MM.1S (cell line): ENCODE measurements at regions not wholly inside any gene's neighbourhood (a gene's known extent, or its start where the extent isn't known, plus 50 kb on each side); places are given as distances from the start of the nearest gene placed in this dataset.

ENCODE experiments used
- DNase-seq: peaks from one replicate; pipeline ENCODE4 v3.0.0-alpha.2; 2015
- H2AFZ ChIP-seq: fragments of 300-600 bp; sonication (generic); 2 replicates; pipeline ENCODE4 v1.6.0; 2016; ENCODE audit warnings: antibody characterized with exemption, low read length
- H3F3A ChIP-seq: fragments of 300-600 bp; sonication (generic); 2 replicates; pipeline ENCODE4 v1.6.1; 2016; ENCODE audit warnings: mild to moderate bottlenecking, antibody characterized with exemption, low read length, moderate library complexity, mixed read lengths; ENCODE audit not compliant: insufficient read depth
- H3K27ac ChIP-seq: fragments of 300-600 bp; sonication (generic); 2 replicates; pipeline ENCODE4 v1.5.1; 2016; ENCODE audit warnings: mild to moderate bottlenecking, low read length
- H3K27me3 ChIP-seq: fragments of 300-600 bp; sonication (generic); replicated peaks from 2 replicates; pipeline ENCODE4 v1.6.0; 2016; ENCODE audit warnings: low read length; ENCODE audit not compliant: insufficient read depth
- H3K36me3 ChIP-seq: fragments of 300-600 bp; sonication (generic); replicated peaks from 2 replicates; pipeline ENCODE4 v1.6.1; 2016; ENCODE audit warnings: mild to moderate bottlenecking, low read length, mixed read lengths; ENCODE audit not compliant: insufficient read depth
- H3K4me1 ChIP-seq: fragments of 300-600 bp; sonication (generic); 2 replicates; pipeline ENCODE4 v1.6.1; 2016; ENCODE audit warnings: low read length, mixed read lengths
- H3K4me2 ChIP-seq: fragments of 300-600 bp; sonication (generic); 2 replicates; pipeline ENCODE4 v1.6.0; 2016; ENCODE audit warnings: low read depth, low read length
- H3K4me3 ChIP-seq: fragments of 300-600 bp; sonication (generic); 2 replicates; pipeline ENCODE4 v1.5.1; 2016; ENCODE audit warnings: low read length, mixed read lengths
- H3K79me2 ChIP-seq: fragments of 300-600 bp; sonication (generic); 2 replicates; pipeline ENCODE4 v1.6.1; 2016; ENCODE audit warnings: mixed run types, low read length, mixed read lengths
- H3K9ac ChIP-seq: fragments of 300-600 bp; sonication (generic); 2 replicates; pipeline ENCODE4 v1.6.1; 2016; ENCODE audit warnings: low read length, mixed read lengths
- H3K9me2 ChIP-seq: fragments of 300-600 bp; sonication (generic); replicated peaks from 2 replicates; pipeline ENCODE4 v1.6.1; 2016; ENCODE audit warnings: mild to moderate bottlenecking, low read length, mixed read lengths; ENCODE audit not compliant: insufficient read depth
- H3K9me3 ChIP-seq: fragments of 300-600 bp; sonication (generic); replicated peaks from 2 replicates; pipeline ENCODE4 v1.6.1; 2016; ENCODE audit warnings: mild to moderate bottlenecking, low read length, mixed read lengths; ENCODE audit not compliant: insufficient read depth
- H4K20me1 ChIP-seq: fragments of 300-600 bp; sonication (generic); 2 replicates; pipeline ENCODE4 v1.6.1; 2016; ENCODE audit warnings: mild to moderate bottlenecking, low read length, moderate library complexity, mixed read lengths; ENCODE audit not compliant: insufficient read depth
- EZH2 ChIP-seq: fragments of 300-600 bp; sonication (generic); optimal IDR thresholded peaks from 2 replicates; pipeline ENCODE3; 2017; ENCODE audit warnings: low read depth, mild to moderate bottlenecking, antibody characterized with exemption, low read length, mixed read lengths
- EZH2phosphoT487 ChIP-seq: fragments of 300-600 bp; sonication (generic); IDR thresholded peaks from 2 replicates; pipeline ENCODE4 v1.6.1; 2018; ENCODE audit warnings: antibody characterized with exemption, low read length
- TF ChIP-seq, protein P1 (sequence below): fragments of 300-600 bp; sonication (generic); IDR thresholded peaks from 2 replicates; pipeline ENCODE4 v1.5.1; 2016; ENCODE audit warnings: antibody characterized with exemption, low read length, mixed read lengths

DNA sequence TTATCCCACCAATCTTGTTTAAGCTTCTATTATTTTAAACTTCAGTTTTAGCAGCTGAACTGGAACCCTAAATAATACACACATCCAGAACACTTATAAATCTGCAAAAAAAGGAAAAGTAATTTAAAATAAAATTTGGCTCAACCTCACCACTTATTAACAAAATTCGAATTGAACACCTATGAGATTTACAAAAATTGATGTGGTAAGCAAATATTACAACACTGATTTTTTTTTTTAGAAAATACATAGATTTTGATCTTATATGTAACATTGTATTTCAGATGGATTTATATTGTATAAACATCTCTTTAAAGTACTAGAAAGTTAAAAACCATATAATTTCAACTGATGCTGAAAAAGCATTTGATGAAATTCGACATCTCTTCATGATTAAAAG lies 81.3 kb upstream of the DYNAP start:
- H3K4me2 ChIP-seq = no peak overlapping the region
- H3K4me1 ChIP-seq = no peaks in the 10 kb centered on the region
- no peak overlapping the region for H3K4me3 ChIP-seq
- H4K20me1 ChIP-seq = no peaks in the 10 kb centered on the region
- H3K9me3 ChIP-seq = no peaks in the 10 kb centered on the region
- H2AFZ ChIP-seq = no peak overlapping the region
- H3F3A ChIP-seq = no peaks in the 10 kb centered on the region
- no peaks in the 10 kb centered on the region for H3K27me3 ChIP-seq
- TF ChIP-seq EZH2 (no peak), EZH2phosphoT487 (no peak)
- TF ChIP-seq, protein P1, sequence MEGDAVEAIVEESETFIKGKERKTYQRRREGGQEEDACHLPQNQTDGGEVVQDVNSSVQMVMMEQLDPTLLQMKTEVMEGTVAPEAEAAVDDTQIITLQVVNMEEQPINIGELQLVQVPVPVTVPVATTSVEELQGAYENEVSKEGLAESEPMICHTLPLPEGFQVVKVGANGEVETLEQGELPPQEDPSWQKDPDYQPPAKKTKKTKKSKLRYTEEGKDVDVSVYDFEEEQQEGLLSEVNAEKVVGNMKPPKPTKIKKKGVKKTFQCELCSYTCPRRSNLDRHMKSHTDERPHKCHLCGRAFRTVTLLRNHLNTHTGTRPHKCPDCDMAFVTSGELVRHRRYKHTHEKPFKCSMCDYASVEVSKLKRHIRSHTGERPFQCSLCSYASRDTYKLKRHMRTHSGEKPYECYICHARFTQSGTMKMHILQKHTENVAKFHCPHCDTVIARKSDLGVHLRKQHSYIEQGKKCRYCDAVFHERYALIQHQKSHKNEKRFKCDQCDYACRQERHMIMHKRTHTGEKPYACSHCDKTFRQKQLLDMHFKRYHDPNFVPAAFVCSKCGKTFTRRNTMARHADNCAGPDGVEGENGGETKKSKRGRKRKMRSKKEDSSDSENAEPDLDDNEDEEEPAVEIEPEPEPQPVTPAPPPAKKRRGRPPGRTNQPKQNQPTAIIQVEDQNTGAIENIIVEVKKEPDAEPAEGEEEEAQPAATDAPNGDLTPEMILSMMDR = no peak
- no peak overlapping the region for H3K9ac ChIP-seq
- no peak for DNase-seq
- no peak overlapping the region for H3K27ac ChIP-seq
- H3K9me2 ChIP-seq = no peaks in the 10 kb centered on the region
- no peaks in the 10 kb centered on the region for H3K79me2 ChIP-seq
- H3K36me3 ChIP-seq = no peaks in the 10 kb centered on the region

DNA sequence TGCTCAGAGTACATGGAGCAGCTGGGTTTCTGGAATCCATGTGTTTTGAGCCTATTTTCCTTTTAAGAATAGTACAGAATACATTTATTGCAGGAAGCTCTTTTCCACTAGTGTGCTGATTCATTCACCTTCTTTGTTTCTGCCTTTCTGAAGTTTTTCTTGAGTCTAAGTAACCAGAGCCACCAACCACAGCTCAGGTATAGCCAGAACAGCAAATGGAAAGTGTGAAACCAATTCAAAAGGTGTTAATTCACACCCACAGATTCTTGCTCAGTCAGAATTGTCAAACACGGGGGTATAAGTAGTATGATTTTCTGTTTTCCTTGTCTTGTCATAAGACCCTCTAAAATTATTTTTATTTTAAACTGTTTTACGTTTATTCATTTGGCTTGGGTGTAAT lies 75.9 kb upstream of the DYNAP start:
- Histone ChIP-seq H3K79me2 (no peaks in the 10 kb centered on the region), H3F3A (no peaks in the 10 kb centered on the region), H3K27ac (no peak overlapping the region), H2AFZ (0 out of 2 replicates have a peak overlapping the region, but pooled peaks have one; percentile 21), H3K9ac (no peak overlapping the region), H3K36me3 (no peaks in the 10 kb centered on the region), H4K20me1 (no peaks in the 10 kb centered on the region), H3K9me2 (no peaks in the 10 kb centered on the region), H3K4me1 (no peaks in the 10 kb centered on the region), H3K4me3 (no peak overlapping the region), H3K27me3 (no peaks in the 10 kb centered on the region), H3K9me3 (no peaks in the 10 kb centered on the region), H3K4me2 (no peak overlapping the region)
- no peak for DNase-seq
- TF ChIP-seq, protein P1 = no peak
- TF ChIP-seq EZH2phosphoT487 (no peak), EZH2 (no peak)

DNA sequence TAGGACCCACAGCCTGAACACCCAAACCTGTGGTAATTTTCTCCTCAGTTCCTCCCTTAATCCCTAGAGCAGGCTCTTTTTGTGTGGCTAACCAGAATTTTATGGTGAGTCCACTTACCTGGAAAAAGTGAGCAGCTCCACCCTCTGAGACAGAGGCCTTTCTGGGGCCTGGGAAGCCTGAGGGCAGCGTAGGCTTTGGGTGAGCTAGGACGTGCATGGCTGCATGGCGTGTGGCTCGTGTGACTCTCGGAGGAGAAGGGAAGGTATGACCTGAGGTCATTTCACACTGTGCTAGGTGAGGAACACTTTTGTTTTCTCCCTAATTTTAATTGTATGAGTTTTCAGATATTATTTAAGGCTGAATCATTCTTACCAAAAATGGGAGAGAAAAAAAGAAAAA lies 73.5 kb upstream of the DYNAP start:
- H4K20me1 ChIP-seq = no peaks in the 10 kb centered on the region
- H3K9me3 ChIP-seq = no peaks in the 10 kb centered on the region
- H3K36me3 ChIP-seq = no peaks in the 10 kb centered on the region
- DNase-seq = no peak
- H3K4me3 ChIP-seq = no peak overlapping the region
- no peaks in the 10 kb centered on the region for H3K4me1 ChIP-seq
- TF ChIP-seq EZH2 (no peak), EZH2phosphoT487 (no peak)
- TF ChIP-seq, protein P1 = no peak
- H3K79me2 ChIP-seq = no peaks in the 10 kb centered on the region
- H3K27ac ChIP-seq = no peak overlapping the region
- no peaks in the 10 kb centered on the region for H3K9me2 ChIP-seq
- no peak overlapping the region for H3K4me2 ChIP-seq
- no peak overlapping the region for H2AFZ ChIP-seq
- no peaks in the 10 kb centered on the region for H3K27me3 ChIP-seq
- H3F3A ChIP-seq = no peaks in the 10 kb centered on the region
- H3K9ac ChIP-seq = no peak overlapping the region
